Caco-2 (cell line): ENCODE measurements at regions not wholly inside any gene's neighbourhood (a gene's known extent, or its start where the extent isn't known, plus 50 kb on each side); places are given as distances from the start of the nearest gene placed in this dataset.

Experiments used
- BruUV-seq: library from RNA; stranded (reverse); fragments of 400-500 nt; replicated peaks from 2 replicates; lab custom pipeline; 2021; lab: Mats Ljungman, UMichigan
- CTCF ChIA-PET: fragments of 300-600 bp; sonication (Branson Sonifier 250); formaldehyde crosslinking; loops from one replicate; lab custom pipeline; 2022; ENCODE audit warnings: antibody characterized with exemption; lab: Charles Lee
- POLR2A ChIA-PET: fragments of 300-600 bp; sonication (Branson Sonifier 250); formaldehyde crosslinking; loops from one replicate; lab custom pipeline; 2022; ENCODE audit warnings: antibody characterized with exemption; lab: Charles Lee
- DNase-seq, 2 experiments: peaks; one replicate each; pipeline versions ENCODE4 v3.0.0 to v3.0.0-alpha.2; 2020 to 2022
- H3K27me3 ChIP-seq: replicated peaks from 2 replicates; pipeline ENCODE4 v1.6.0; 2011; ENCODE audit warnings: low read length; ENCODE audit not compliant: control insufficient read depth, insufficient read depth
- H3K36me3 ChIP-seq: 2 replicates; pipeline ENCODE4 v1.5.1; 2011; ENCODE audit warnings: low read length; ENCODE audit not compliant: control insufficient read depth, insufficient read depth
- H3K4me1 ChIP-seq: fragments of 250-450 bp; sonication (Bioruptor Pico); 2 replicates; pipeline ENCODE4 v1.5.1; 2020; ENCODE audit warnings: mild to moderate bottlenecking
- H3K4me3 ChIP-seq: 2 replicates; pipeline ENCODE4 v1.5.1; 2011; ENCODE audit warnings: low read depth, mild to moderate bottlenecking, control low read depth, low read length
- H3K9me3 ChIP-seq: fragments of 250-450 bp; sonication (Bioruptor Pico); 2 replicates; pipeline ENCODE4 v1.5.1; 2020; ENCODE audit warnings: mild to moderate bottlenecking, moderate library complexity
- H3K27ac Mint-ChIP-seq: one replicate; pipeline ENCODE4 v1.8.0; 2022; ENCODE audit warnings: mixed read lengths; ENCODE audit not compliant: unreplicated experiment
- H3K27me3 Mint-ChIP-seq: one replicate; pipeline ENCODE4 v1.8.0; 2022; ENCODE audit warnings: mixed read lengths; ENCODE audit not compliant: insufficient read depth, unreplicated experiment
- H3K36me3 Mint-ChIP-seq: one replicate; pipeline ENCODE4 v1.8.0; 2022; ENCODE audit warnings: mild to moderate bottlenecking, mixed read lengths; ENCODE audit not compliant: insufficient read depth, unreplicated experiment
- H3K4me1 Mint-ChIP-seq: one replicate; pipeline ENCODE4 v1.8.0; 2022; ENCODE audit warnings: low read depth, mixed read lengths; ENCODE audit not compliant: unreplicated experiment
- H3K4me3 Mint-ChIP-seq: one replicate; pipeline ENCODE4 v1.8.0; 2022; ENCODE audit warnings: mild to moderate bottlenecking, moderate library complexity, mixed read lengths; ENCODE audit not compliant: unreplicated experiment
- H3K9me3 Mint-ChIP-seq: one replicate; pipeline ENCODE4 v1.8.0; 2022; ENCODE audit warnings: mixed read lengths; ENCODE audit not compliant: unreplicated experiment
- intact Hi-C: fragments of 100-400 bp; cut with micrococcal nuclease; formaldehyde crosslinking; loops from one replicate; pipeline ENCODE4 v1.10.0; 2022; ENCODE audit not compliant: unreplicated experiment
- TF ChIP-seq, protein P1 (sequence below), 2 experiments: fragments of 200-600 bp in 1 of 2; IDR thresholded peaks; 1 replicate in 1 of 2; 2 replicates in 1 of 2; pipeline versions ENCODE4 v1.5.1 to v1.8.0; 2011 to 2022; ENCODE audit warnings: antibody characterized with exemption in 1 of 2, control low read depth in 1 of 2, inconsistent platforms in 1 of 2, low read depth in 1 of 2, low read length in 1 of 2, mild to moderate bottlenecking in 1 of 2, moderate library complexity in 1 of 2; ENCODE audit not compliant: insufficient read depth in 1 of 2, severe bottlenecking in 1 of 2, unreplicated experiment in 1 of 2

DNA sequence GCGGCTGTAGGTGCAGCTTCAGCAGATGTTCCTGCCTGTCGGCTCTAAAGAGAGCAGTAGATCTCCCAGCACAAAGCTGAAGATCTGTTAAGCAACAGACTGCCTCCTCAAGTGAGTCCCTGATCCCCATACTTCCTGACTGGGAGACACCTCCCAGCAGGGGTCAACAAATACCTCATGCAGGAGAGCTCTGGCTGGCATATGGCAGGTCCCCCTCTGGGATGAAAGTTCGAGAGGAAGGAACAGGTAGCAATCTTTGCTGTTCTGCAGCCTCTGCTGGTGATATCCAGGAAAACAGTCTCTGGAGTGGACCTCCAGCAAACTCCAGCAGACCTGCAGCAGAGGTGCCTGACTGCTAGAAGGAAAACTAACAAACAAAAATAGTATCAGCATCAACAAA is 337.1 kb upstream of the USP15 start:
- no TSS peak for BruUV-seq
- Mint-ChIP-seq H3K36me3 (no peaks in the 10 kb centered on the region), H3K4me1 (no peaks in the 10 kb centered on the region), H3K9me3 (peaks cover 17% of the 10 kb centered on the region), H3K27me3 (peaks cover 16% of the 10 kb centered on the region), H3K27ac (no peak overlapping the region), H3K4me3 (no peak overlapping the region)
- ChIA-PET CTCF (no interaction called here), POLR2A (no interaction called here)
- Histone ChIP-seq H3K9me3 (no peaks in the 10 kb centered on the region), H3K36me3 (no peaks in the 10 kb centered on the region), H3K4me1 (no peaks in the 10 kb centered on the region), H3K4me3 (no peak overlapping the region), H3K27me3 (no peaks in the 10 kb centered on the region)
- no peak for DNase-seq
- TF ChIP-seq, protein P1, sequence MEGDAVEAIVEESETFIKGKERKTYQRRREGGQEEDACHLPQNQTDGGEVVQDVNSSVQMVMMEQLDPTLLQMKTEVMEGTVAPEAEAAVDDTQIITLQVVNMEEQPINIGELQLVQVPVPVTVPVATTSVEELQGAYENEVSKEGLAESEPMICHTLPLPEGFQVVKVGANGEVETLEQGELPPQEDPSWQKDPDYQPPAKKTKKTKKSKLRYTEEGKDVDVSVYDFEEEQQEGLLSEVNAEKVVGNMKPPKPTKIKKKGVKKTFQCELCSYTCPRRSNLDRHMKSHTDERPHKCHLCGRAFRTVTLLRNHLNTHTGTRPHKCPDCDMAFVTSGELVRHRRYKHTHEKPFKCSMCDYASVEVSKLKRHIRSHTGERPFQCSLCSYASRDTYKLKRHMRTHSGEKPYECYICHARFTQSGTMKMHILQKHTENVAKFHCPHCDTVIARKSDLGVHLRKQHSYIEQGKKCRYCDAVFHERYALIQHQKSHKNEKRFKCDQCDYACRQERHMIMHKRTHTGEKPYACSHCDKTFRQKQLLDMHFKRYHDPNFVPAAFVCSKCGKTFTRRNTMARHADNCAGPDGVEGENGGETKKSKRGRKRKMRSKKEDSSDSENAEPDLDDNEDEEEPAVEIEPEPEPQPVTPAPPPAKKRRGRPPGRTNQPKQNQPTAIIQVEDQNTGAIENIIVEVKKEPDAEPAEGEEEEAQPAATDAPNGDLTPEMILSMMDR (IDR thresholded peaks at IDR 0.05; ENCODE audit: insufficient read depth in 1 of 2, low read depth in 1 of 2, low read length in 1 of 2, severe bottlenecking in 1 of 2, unreplicated experiment in 1 of 2), result no peak
- intact Hi-C loops, result no loop called here

DNA sequence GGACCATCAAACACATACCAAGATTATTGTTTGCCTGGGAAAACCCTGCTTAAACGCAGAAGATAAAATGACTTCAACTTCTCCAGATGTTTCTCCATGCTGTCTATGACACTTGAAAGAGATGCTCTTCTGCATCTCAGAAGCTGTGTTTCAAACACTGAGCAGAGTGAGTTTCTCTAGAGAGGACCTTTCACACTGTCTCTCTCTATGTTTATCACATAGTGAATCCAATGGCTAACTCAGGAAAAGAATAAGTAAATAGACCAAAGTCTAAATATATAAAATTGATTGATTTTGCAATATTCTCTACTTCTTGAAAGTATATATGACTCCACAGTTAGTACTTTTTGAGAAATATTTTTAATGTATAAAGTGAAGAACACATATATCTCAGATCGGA is 325.6 kb upstream of the USP15 start:
- ChIA-PET CTCF (no interaction called here), POLR2A (no interaction called here)
- no peaks in the 10 kb centered on the region for H3K4me1 Mint-ChIP-seq
- H3K36me3 Mint-ChIP-seq, result no peaks in the 10 kb centered on the region
- Histone ChIP-seq H3K27me3 (no peaks in the 10 kb centered on the region), H3K9me3 (no peaks in the 10 kb centered on the region), H3K4me3 (no peak overlapping the region), H3K36me3 (no peaks in the 10 kb centered on the region), H3K4me1 (no peaks in the 10 kb centered on the region)
- no TSS peak for BruUV-seq
- TF ChIP-seq, protein P1 (IDR thresholded peaks at IDR 0.05; ENCODE audit: insufficient read depth in 1 of 2, low read depth in 1 of 2, low read length in 1 of 2, severe bottlenecking in 1 of 2, unreplicated experiment in 1 of 2), result no peak
- H3K27me3 Mint-ChIP-seq, result no peaks in the 10 kb centered on the region
- H3K27ac Mint-ChIP-seq, result no peak overlapping the region
- no peaks in the 10 kb centered on the region for H3K9me3 Mint-ChIP-seq
- DNase-seq, result no peak
- no peak overlapping the region for H3K4me3 Mint-ChIP-seq
- intact Hi-C loops, result no loop called here

DNA sequence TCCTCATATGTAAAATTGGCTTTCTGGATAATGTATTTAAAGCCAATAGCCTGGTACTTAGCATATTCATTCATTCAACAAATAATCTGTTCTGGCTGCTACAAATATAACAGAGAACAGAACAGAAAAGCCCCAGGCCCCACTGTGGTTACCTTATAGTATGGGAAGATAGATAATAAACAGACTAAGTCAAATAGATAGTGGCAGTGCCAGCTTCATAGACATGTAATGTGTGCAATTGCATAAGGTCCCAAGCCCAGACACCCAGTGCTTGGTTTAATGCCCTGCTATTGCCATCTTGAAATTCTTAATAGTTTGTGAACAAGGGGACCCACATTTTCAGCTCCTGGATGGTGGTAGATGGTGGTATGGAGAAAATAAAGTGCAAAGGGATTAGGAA is 320.2 kb upstream of the USP15 start:
- intact Hi-C loops, result no loop called here
- Mint-ChIP-seq H3K27me3 (peaks cover 2% of the 10 kb centered on the region), H3K9me3 (no peaks in the 10 kb centered on the region), H3K4me3 (no peak overlapping the region), H3K36me3 (no peaks in the 10 kb centered on the region), H3K4me1 (no peaks in the 10 kb centered on the region), H3K27ac (no peak overlapping the region)
- BruUV-seq, result no TSS peak
- TF ChIP-seq, protein P1 (IDR thresholded peaks at IDR 0.05; ENCODE audit: insufficient read depth in 1 of 2, low read depth in 1 of 2, low read length in 1 of 2, severe bottlenecking in 1 of 2, unreplicated experiment in 1 of 2), result no peak
- H3K4me1 ChIP-seq, result no peaks in the 10 kb centered on the region
- no peaks in the 10 kb centered on the region for H3K27me3 ChIP-seq
- DNase-seq, result no peak
- CTCF ChIA-PET, result no interaction called here
- no peak overlapping the region for H3K4me3 ChIP-seq
- POLR2A ChIA-PET, result no interaction called here
- no peaks in the 10 kb centered on the region for H3K9me3 ChIP-seq
- H3K36me3 ChIP-seq, result no peaks in the 10 kb centered on the region
